IMR-90 (cell line): ENCODE measurements at regions not wholly inside any gene's neighbourhood (a gene's known extent, or its start where the extent isn't known, plus 50 kb on each side); places are given as distances from the start of the nearest gene placed in this dataset.

ENCODE experiments used
- ATAC-seq: fragments of 200-7000 bp; cut with Tn5 transposase; 2 replicates; pipeline ENCODE4 v1.9.1; 2020; ENCODE audit warnings: low read depth, mild to moderate bottlenecking, moderate library complexity
- BruUV-seq: library from RNA; stranded (reverse); fragments of 400-500 nt; replicated peaks from 2 replicates; lab custom pipeline; 2021; lab: Mats Ljungman, UMichigan
- CTCF ChIA-PET: fragments of 300-600 bp; formaldehyde crosslinking; extraction: SDS; loops from one replicate; lab custom pipeline; 2021; ENCODE audit warnings: antibody characterized with exemption; lab: Yijun Ruan, JAX
- POLR2A ChIA-PET: fragments of 300-600 bp; sonication (Branson Sonifier 250); formaldehyde crosslinking; loops from one replicate; lab custom pipeline; 2022; ENCODE audit warnings: antibody characterized with exemption; ENCODE audit not compliant: unreplicated experiment; lab: Charles Lee
- DNase-seq: peaks from one replicate; pipeline ENCODE4 v3.0.0; 2013
- H2AFZ ChIP-seq: replicated peaks from 2 replicates; pipeline ENCODE3; 2013; ENCODE audit warnings: low read length, mild to moderate bottlenecking; ENCODE audit not compliant: poor library complexity
- H2AK5ac ChIP-seq: 2 replicates; pipeline ENCODE4 v1.6.1; 2013; ENCODE audit warnings: low read depth, low read length, inconsistent platforms
- H2AK9ac ChIP-seq: replicated peaks from 2 replicates; pipeline ENCODE3; 2013; ENCODE audit warnings: mild to moderate bottlenecking, low read depth, low read length, moderate library complexity; ENCODE audit not compliant: poor library complexity
- H2BK120ac ChIP-seq: 2 replicates; pipeline ENCODE4 v1.6.1; 2013; ENCODE audit warnings: low read depth, low read length, inconsistent platforms
- H2BK15ac ChIP-seq: 3 replicates; pipeline ENCODE4 v1.6.1; 2013; ENCODE audit warnings: low read depth, low read length, inconsistent platforms
- H2BK20ac ChIP-seq: 2 replicates; pipeline ENCODE4 v1.6.1; 2013; ENCODE audit warnings: low read depth, mild to moderate bottlenecking, inconsistent platforms, low read length, moderate library complexity
- H2BK5ac ChIP-seq: 2 replicates; pipeline ENCODE4 v1.6.1; 2013; ENCODE audit warnings: mild to moderate bottlenecking, low read depth, low read length, inconsistent platforms; ENCODE audit not compliant: poor library complexity, severe bottlenecking
- H3K14ac ChIP-seq: replicated peaks from 2 replicates; pipeline ENCODE4 v1.6.1; 2013; ENCODE audit warnings: low read depth, low read length, inconsistent platforms
- H3K18ac ChIP-seq: 2 replicates; pipeline ENCODE4 v1.6.1; 2013; ENCODE audit warnings: low read depth, low read length, control low read depth
- H3K23ac ChIP-seq: 2 replicates; pipeline ENCODE4 v1.6.1; 2013; ENCODE audit warnings: low read depth, low read length, inconsistent platforms
- H3K27ac ChIP-seq: 2 replicates; pipeline ENCODE4 v1.5.1; 2013; ENCODE audit warnings: mild to moderate bottlenecking, control low read depth, low read length; ENCODE audit not compliant: insufficient read depth
- H3K27me3 ChIP-seq: 2 replicates; pipeline ENCODE4 v1.6.1; 2013; ENCODE audit warnings: low read length; ENCODE audit not compliant: control insufficient read depth, insufficient read depth
- H3K36me3 ChIP-seq: 2 replicates; pipeline ENCODE4 v1.6.1; 2013; ENCODE audit warnings: low read length, mixed read lengths; ENCODE audit not compliant: control insufficient read depth, insufficient read depth
- H3K4ac ChIP-seq: 2 replicates; pipeline ENCODE4 v1.6.1; 2013; ENCODE audit warnings: low read depth, low read length, inconsistent platforms
- H3K4me1 ChIP-seq: 2 replicates; pipeline ENCODE4 v1.6.1; 2013; ENCODE audit warnings: low read length, mixed read lengths; ENCODE audit not compliant: control insufficient read depth, insufficient read depth
- H3K4me2 ChIP-seq: 2 replicates; pipeline ENCODE4 v1.6.1; 2013; ENCODE audit warnings: low read depth, mild to moderate bottlenecking, control low read depth, low read length, moderate library complexity
- H3K4me3 ChIP-seq: 2 replicates; pipeline ENCODE4 v1.5.1; 2013; ENCODE audit warnings: low read depth, mild to moderate bottlenecking, control low read depth, low read length, moderate library complexity; ENCODE audit not compliant: insufficient read depth
- H3K56ac ChIP-seq: 2 replicates; pipeline ENCODE4 v1.6.1; 2013; ENCODE audit warnings: low read length, inconsistent platforms; ENCODE audit not compliant: insufficient read depth; ENCODE audit errors: extremely low read depth
- H3K79me1 ChIP-seq, 2 experiments: 2 replicates each; pipeline ENCODE4 v1.6.1; 2013; ENCODE audit warnings: low read length in 2 of 2, inconsistent platforms in 1 of 2, low read depth in 1 of 2
- H3K9ac ChIP-seq: 2 replicates; pipeline ENCODE4 v1.6.1; 2013; ENCODE audit warnings: low read depth, low read length, control low read depth
- H3K9me1 ChIP-seq: 2 replicates; pipeline ENCODE4 v1.6.1; 2013; ENCODE audit warnings: low read length, inconsistent platforms; ENCODE audit not compliant: insufficient read depth
- H3K9me3 ChIP-seq: 2 replicates; pipeline ENCODE4 v1.6.1; 2013; ENCODE audit warnings: low read length; ENCODE audit not compliant: control insufficient read depth, insufficient read depth
- H4K20me1 ChIP-seq: 2 replicates; pipeline ENCODE4 v1.6.1; 2013; ENCODE audit warnings: low read length, inconsistent platforms; ENCODE audit not compliant: insufficient read depth
- H4K5ac ChIP-seq: 2 replicates; pipeline ENCODE4 v1.6.1; 2013; ENCODE audit warnings: mild to moderate bottlenecking, low read depth, low read length, control low read depth
- H4K8ac ChIP-seq, 2 experiments: 2 replicates each; pipeline ENCODE4 v1.6.1; 2013; ENCODE audit warnings: low read depth in 2 of 2, low read length in 2 of 2, control low read depth in 1 of 2, inconsistent platforms in 1 of 2
- H4K91ac ChIP-seq: 2 replicates; pipeline ENCODE4 v1.6.1; 2013; ENCODE audit warnings: low read depth, low read length, inconsistent platforms; ENCODE audit not compliant: insufficient read depth
- BHLHE40 ChIP-seq: fragments of 150-350 bp; IDR thresholded peaks from 2 replicates; pipeline ENCODE4 v1.6.1; 2016; ENCODE audit warnings: mild to moderate bottlenecking, low read depth, low read length
- CEBPB ChIP-seq: IDR thresholded peaks from 2 replicates; pipeline ENCODE4 v1.6.1; 2012; ENCODE audit warnings: low read depth, low read length, improper control_type of control experiment
- CHD1 ChIP-seq: IDR thresholded peaks from 2 replicates; pipeline ENCODE4 v1.6.1; 2012; ENCODE audit warnings: low read depth, low read length, improper control_type of control experiment
- CTCF ChIP-seq: conservative IDR thresholded peaks from 2 replicates; pipeline ENCODE4 v1.5.1; 2012; ENCODE audit warnings: mild to moderate bottlenecking, low read depth, low read length, improper control_type of control experiment
- ELK1 ChIP-seq: fragments of 150-350 bp; IDR thresholded peaks from 2 replicates; pipeline ENCODE4 v1.6.1; 2016; ENCODE audit warnings: low read depth, mild to moderate bottlenecking, low read length, moderate library complexity, borderline replicate concordance
- FOS ChIP-seq: fragments of 150-350 bp; IDR thresholded peaks from 2 replicates; pipeline ENCODE4 v1.6.1; 2016; ENCODE audit warnings: low read depth, low read length
- MAFK ChIP-seq: IDR thresholded peaks from 2 replicates; pipeline ENCODE4 v1.6.1; 2012; ENCODE audit warnings: low read depth, low read length, improper control_type of control experiment
- MAZ ChIP-seq: IDR thresholded peaks from 2 replicates; pipeline ENCODE4 v1.6.1; 2012; ENCODE audit warnings: low read depth, mild to moderate bottlenecking, low read length, improper control_type of control experiment, moderate library complexity, borderline replicate concordance
- MXI1 ChIP-seq: IDR thresholded peaks from 2 replicates; pipeline ENCODE4 v1.6.1; 2012; ENCODE audit warnings: low read depth, mild to moderate bottlenecking, low read length, moderate library complexity, borderline replicate concordance
- NFE2L2 ChIP-seq: fragments of 150-350 bp; IDR thresholded peaks from 2 replicates; pipeline ENCODE4 v1.6.1; 2016; ENCODE audit warnings: low read depth, mild to moderate bottlenecking, low read length
- POLR2A ChIP-seq: IDR thresholded peaks from 2 replicates; pipeline ENCODE4 v1.6.1; 2012; ENCODE audit warnings: mild to moderate bottlenecking, low read depth, low read length
- RAD21 ChIP-seq: IDR thresholded peaks from 2 replicates; pipeline ENCODE4 v1.6.1; 2012; ENCODE audit warnings: low read length, improper control_type of control experiment
- RCOR1 ChIP-seq: IDR thresholded peaks from 2 replicates; pipeline ENCODE4 v1.6.1; 2012; ENCODE audit warnings: mild to moderate bottlenecking, low read length, improper control_type of control experiment; ENCODE audit not compliant: insufficient replicate concordance
- RFX5 ChIP-seq: IDR thresholded peaks from 2 replicates; pipeline ENCODE4 v1.8.0; 2012; ENCODE audit warnings: low read depth, mild to moderate bottlenecking, low read length, moderate library complexity
- SMC3 ChIP-seq: fragments of 150-350 bp; IDR thresholded peaks from 2 replicates; pipeline ENCODE4 v1.6.1; 2016; ENCODE audit warnings: low read depth, mild to moderate bottlenecking, antibody characterized with exemption, low read length, moderate library complexity
- USF2 ChIP-seq: fragments of 150-350 bp; IDR thresholded peaks from 2 replicates; pipeline ENCODE4 v1.6.1; 2017; ENCODE audit warnings: mild to moderate bottlenecking, antibody characterized with exemption, low read length, low read depth
- WGBS, 2 experiments: methylation state at CpG; one replicate each; pipeline versions ENCODE4 v1.1.5 to v1.1.7; 2013; ENCODE audit warnings: missing lambda C conversion rate in 2 of 2; ENCODE audit not compliant: insufficient read length in 1 of 2; ENCODE audit errors: extremely low coverage in 2 of 2; 5-methylcytosine and 5-hydroxymethylcytosine counted together
- dilution Hi-C: fragments of 300-500 bp; cut with HindIII; formaldehyde crosslinking; loops from one replicate; pipeline ENCODE4 v1.14.3; 2018; ENCODE audit warnings: low sequenced_read_pairs; ENCODE audit not compliant: unreplicated experiment
- in situ Hi-C: fragments of 300-500 bp; cut with MboI; formaldehyde crosslinking; loops from 3 replicates; pipeline ENCODE4 v1.14.3; 2019; ENCODE audit warnings: low sequenced_read_pairs, inconsistent platforms, mixed read lengths
- intact Hi-C: fragments of 100-400 bp; cut with micrococcal nuclease; formaldehyde crosslinking; loops from 2 replicates; pipeline ENCODE4 v1.10.0; 2022

GRCh38 chr6:56832225-56832624, 122.7 kb upstream of the BEND6 start:
- BruUV-seq = no TSS peak
- H3K27me3 ChIP-seq = no peaks in the 10 kb centered on the region
- H2BK5ac ChIP-seq = no peak overlapping the region
- no peak overlapping the region for H2AK9ac ChIP-seq
- H2BK15ac ChIP-seq = no peak overlapping the region
- intact Hi-C loops (no loop called here), dilution Hi-C loops (no loop called here), in situ Hi-C loops (no loop called here)
- no peak overlapping the region for H2BK20ac ChIP-seq
- peaks cover 71% of the 10 kb centered on the region for H4K20me1 ChIP-seq
- ChIA-PET POLR2A (no interaction called here), CTCF (no interaction called here)
- H2AFZ ChIP-seq = no peak overlapping the region
- peaks cover 15 to 61% of the 10 kb centered on the region in 2 experiments for H3K79me1 ChIP-seq
- no peak overlapping the region for H3K27ac ChIP-seq
- H3K14ac ChIP-seq = no peak overlapping the region
- no peak overlapping the region for H2BK120ac ChIP-seq
- H3K4me2 ChIP-seq = no peak overlapping the region
- peaks cover 10% of the 10 kb centered on the region for H3K9me1 ChIP-seq
- no peak overlapping the region for H4K5ac ChIP-seq
- peaks cover 4% of the 10 kb centered on the region for H3K4me1 ChIP-seq
- ATAC-seq (no peak), DNase-seq (no peak)
- no peak overlapping the region for H3K9ac ChIP-seq
- no peaks in the 10 kb centered on the region for H3K9me3 ChIP-seq
- H3K4ac ChIP-seq = no peak overlapping the region
- H4K91ac ChIP-seq = no peak overlapping the region
- TF ChIP-seq MAFK = no peak
- no peak for TF ChIP-seq CEBPB
- no peak for TF ChIP-seq CHD1
- TF ChIP-seq ELK1 = no peak
- no peak for TF ChIP-seq SMC3
- no peak for TF ChIP-seq MAZ
- no peak for TF ChIP-seq RAD21
- no peak for TF ChIP-seq MXI1
- no peak for TF ChIP-seq NFE2L2
- no peak for TF ChIP-seq RFX5
- no peak for TF ChIP-seq CTCF
- TF ChIP-seq BHLHE40 = no peak
- TF ChIP-seq RCOR1 = no peak
- no peak for TF ChIP-seq FOS
- no peak for TF ChIP-seq POLR2A
- no peak for TF ChIP-seq USF2
- no CpG with 5 or more reads among the region's 3 CpGs for WGBS, 2 experiments
- H3K23ac ChIP-seq = no peak overlapping the region
- H3K56ac ChIP-seq = no peak overlapping the region
- no peaks in the 10 kb centered on the region for H3K36me3 ChIP-seq
- no peak overlapping the region for H2AK5ac ChIP-seq
- H4K8ac ChIP-seq = no peak overlapping the region
- no peak overlapping the region for H3K18ac ChIP-seq
- no peak overlapping the region for H3K4me3 ChIP-seq
